ENCODE measurements at regions not wholly inside any gene's neighbourhood (a gene's known extent, or its start where the extent isn't known, plus 50 kb on each side); places are given as distances from the start of the nearest gene placed in this dataset.
"Not testable (repeated sequence)": the region's sequence is repeated elsewhere in the genome, so short reads cannot be mapped to it uniquely, and the experiment has no call there.

DNA sequence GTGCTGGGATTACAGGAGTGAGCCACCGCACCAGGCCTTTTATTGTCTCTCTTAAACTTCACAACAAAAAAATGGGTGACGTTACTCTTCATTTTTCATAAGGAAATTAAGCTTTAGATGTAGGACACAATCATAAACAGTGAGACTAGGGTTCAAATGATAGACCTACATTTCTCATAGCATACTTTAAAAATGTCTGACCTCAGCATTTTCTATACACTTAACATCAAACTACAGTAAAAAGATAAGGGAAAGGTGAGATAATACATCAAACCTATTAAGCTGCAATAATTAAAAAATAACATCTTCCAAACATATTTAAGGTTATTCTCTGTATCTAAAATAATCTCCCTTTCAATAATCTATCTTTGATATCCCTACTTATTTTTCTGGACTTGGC, 914.2 kb downstream of the FAM181B start:
- POLR2A ChIA-PET, result no interaction called here
- TF ChIP-seq SP1 (IDR thresholded peaks at IDR 0.05) (no peak), FOXM1 (IDR thresholded peaks at IDR 0.05; ENCODE audit: borderline replicate concordance) (no peak), CTBP1 (IDR thresholded peaks at IDR 0.05; ENCODE audit: borderline replicate concordance) (no peak), BHLHE40 (IDR thresholded peaks at IDR 0.05; ENCODE audit: borderline replicate concordance) (no peak), SUZ12 (IDR thresholded peaks at IDR 0.05) (no peak), HDGF (IDR thresholded peaks at IDR 0.05; ENCODE audit: borderline replicate concordance) (no peak), NFRKB (IDR thresholded peaks at IDR 0.05) (no peak), TARDBP (IDR thresholded peaks at IDR 0.05) (no peak), LEF1 (IDR thresholded peaks at IDR 0.05; ENCODE audit: borderline replicate concordance) (no peak), ELF4 (IDR thresholded peaks at IDR 0.05) (no peak), FOXK2 (IDR thresholded peaks at IDR 0.05) (no peak), ZNF384 (IDR thresholded peaks at IDR 0.05) (no peak), FOXA1 (IDR thresholded peaks at IDR 0.05) (no peak), L3MBTL2 (conservative IDR thresholded peaks at IDR 0.05) (no peak), ARNT (IDR thresholded peaks at IDR 0.05) (no peak)
- TF ChIP-seq, protein P1, sequence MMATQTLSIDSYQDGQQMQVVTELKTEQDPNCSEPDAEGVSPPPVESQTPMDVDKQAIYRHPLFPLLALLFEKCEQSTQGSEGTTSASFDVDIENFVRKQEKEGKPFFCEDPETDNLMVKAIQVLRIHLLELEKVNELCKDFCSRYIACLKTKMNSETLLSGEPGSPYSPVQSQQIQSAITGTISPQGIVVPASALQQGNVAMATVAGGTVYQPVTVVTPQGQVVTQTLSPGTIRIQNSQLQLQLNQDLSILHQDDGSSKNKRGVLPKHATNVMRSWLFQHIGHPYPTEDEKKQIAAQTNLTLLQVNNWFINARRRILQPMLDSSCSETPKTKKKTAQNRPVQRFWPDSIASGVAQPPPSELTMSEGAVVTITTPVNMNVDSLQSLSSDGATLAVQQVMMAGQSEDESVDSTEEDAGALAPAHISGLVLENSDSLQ (IDR thresholded peaks at IDR 0.05), result no peak
- CTCF ChIA-PET, result no interaction called here
- no peak for DNase-seq (ENCODE audit: extremely low spot score)

DNA sequence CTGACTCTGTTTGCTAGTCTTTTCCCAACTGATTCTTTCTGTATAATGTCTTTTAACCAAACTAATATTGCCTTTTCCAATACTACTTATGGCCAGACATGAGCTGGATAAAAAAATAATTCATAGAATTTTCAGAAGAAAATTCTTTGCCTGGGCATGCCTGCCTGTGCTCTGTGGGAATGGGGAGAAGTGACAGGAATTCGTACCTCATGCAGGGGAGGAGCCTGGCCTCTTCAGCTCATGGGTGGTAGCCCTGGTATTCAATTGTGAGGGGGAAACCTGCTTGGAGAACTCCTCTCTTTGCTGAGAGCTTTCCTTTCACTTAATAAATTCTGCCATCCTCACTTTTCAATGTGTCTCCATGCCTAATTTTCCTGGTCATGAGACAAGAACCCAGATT, 928.8 kb downstream of the FAM181B start:
- CTCF ChIA-PET, result no interaction called here
- DNase-seq (ENCODE audit: extremely low spot score), result no peak
- TF ChIP-seq NFRKB (IDR thresholded peaks at IDR 0.05) (no peak), CTBP1 (IDR thresholded peaks at IDR 0.05; ENCODE audit: borderline replicate concordance) (no peak), FOXM1 (IDR thresholded peaks at IDR 0.05; ENCODE audit: borderline replicate concordance) (no peak), BHLHE40 (IDR thresholded peaks at IDR 0.05; ENCODE audit: borderline replicate concordance) (no peak)
- POLR2A ChIA-PET, result no interaction called here

DNA sequence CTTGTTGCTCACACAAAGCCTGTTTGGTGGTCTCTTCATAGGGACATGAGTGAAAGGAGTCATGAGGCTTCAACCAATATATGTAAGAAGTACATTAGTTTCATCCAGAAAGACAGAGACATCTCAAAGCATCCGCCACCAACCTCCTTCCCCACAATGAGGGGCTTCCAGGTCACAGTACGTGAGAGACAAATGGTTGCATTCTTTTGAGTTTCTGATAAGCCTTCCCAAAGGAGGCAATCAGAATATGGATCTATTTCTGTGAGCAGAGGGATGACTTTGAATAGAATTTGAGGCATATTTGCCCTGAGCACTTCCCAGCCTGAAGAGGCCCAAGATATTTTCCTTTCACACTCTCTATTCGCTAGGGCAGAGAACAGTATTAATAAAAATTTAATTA, 931.1 kb downstream of the FAM181B start:
- CTCF ChIA-PET, result no interaction called here
- no peak for TF ChIP-seq FOXA1 (IDR thresholded peaks at IDR 0.05)
- no peak for TF ChIP-seq ARNT (IDR thresholded peaks at IDR 0.05)
- no peak for TF ChIP-seq NFRKB (IDR thresholded peaks at IDR 0.05)
- TF ChIP-seq, protein P1 (IDR thresholded peaks at IDR 0.05), result no peak
- TF ChIP-seq TARDBP (IDR thresholded peaks at IDR 0.05), result no peak
- TF ChIP-seq ELF4 (IDR thresholded peaks at IDR 0.05), result no peak
- no peak for TF ChIP-seq BHLHE40 (IDR thresholded peaks at IDR 0.05; ENCODE audit: borderline replicate concordance)
- no peak for TF ChIP-seq ZNF384 (IDR thresholded peaks at IDR 0.05)
- no peak for TF ChIP-seq LEF1 (IDR thresholded peaks at IDR 0.05; ENCODE audit: borderline replicate concordance)
- TF ChIP-seq FOXM1 (IDR thresholded peaks at IDR 0.05; ENCODE audit: borderline replicate concordance), result no peak
- no peak for TF ChIP-seq CTBP1 (IDR thresholded peaks at IDR 0.05; ENCODE audit: borderline replicate concordance)
- TF ChIP-seq SP1 (IDR thresholded peaks at IDR 0.05), result no peak
- no peak for TF ChIP-seq L3MBTL2 (conservative IDR thresholded peaks at IDR 0.05)
- TF ChIP-seq FOXK2 (IDR thresholded peaks at IDR 0.05), result no peak
- no peak for DNase-seq (ENCODE audit: extremely low spot score)
- POLR2A ChIA-PET, result no interaction called here

DNA sequence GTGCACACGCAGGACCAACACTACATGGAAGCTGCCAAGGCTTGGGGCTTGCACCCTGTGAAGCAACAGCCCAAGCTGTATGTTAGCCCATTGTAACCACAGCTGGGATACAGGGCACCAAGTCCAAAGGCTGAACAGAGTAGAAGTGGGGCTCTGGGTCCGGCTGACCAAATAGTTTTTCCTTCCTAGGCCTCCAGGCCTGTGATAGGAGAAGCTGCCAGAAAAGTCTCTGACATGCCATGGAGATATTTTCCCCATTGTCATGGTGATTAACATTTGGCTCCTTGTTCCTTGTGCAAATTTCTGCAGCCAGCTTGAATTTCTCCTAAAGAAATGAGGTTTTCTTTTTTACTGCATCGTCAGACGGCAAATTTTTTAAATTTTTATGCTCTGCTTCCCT, 941.2 kb downstream of the FAM181B start:
- POLR2A ChIA-PET, result no interaction called here

DNA sequence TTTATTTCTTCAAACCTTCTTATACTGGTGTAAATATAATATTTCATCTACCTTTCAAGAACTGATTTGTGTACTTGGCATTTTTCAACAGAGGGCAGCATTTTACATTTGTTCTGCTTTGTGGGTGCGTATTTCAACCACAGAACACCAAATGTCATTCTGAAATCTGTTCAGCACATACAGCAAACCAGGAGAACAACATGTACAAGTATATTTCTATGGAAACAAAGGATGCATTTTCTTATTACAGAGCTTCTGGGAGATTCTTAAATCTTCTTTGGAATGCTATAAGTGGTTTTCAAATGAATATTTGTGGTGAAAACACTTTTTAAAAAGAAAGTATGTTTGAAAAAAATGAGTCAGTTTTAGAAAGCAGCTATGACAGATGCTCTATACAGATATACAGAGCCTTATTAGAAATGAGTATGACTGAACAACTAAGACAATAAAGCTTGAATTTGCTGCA, 946.0 kb downstream of the FAM181B start:
- no peak for DNase-seq (ENCODE audit: extremely low spot score)
- no peak for TF ChIP-seq FOXM1 (IDR thresholded peaks at IDR 0.05; ENCODE audit: borderline replicate concordance)
- no peak for TF ChIP-seq ELF4 (IDR thresholded peaks at IDR 0.05)
- TF ChIP-seq FOXK2 (IDR thresholded peaks at IDR 0.05), result no peak
- no peak for TF ChIP-seq TARDBP (IDR thresholded peaks at IDR 0.05)
- TF ChIP-seq SP1 (IDR thresholded peaks at IDR 0.05), result no peak
- no peak for TF ChIP-seq BHLHE40 (IDR thresholded peaks at IDR 0.05; ENCODE audit: borderline replicate concordance)
- TF ChIP-seq SUZ12 (IDR thresholded peaks at IDR 0.05), result no peak
- TF ChIP-seq NFRKB (IDR thresholded peaks at IDR 0.05), result no peak
- TF ChIP-seq ARNT (IDR thresholded peaks at IDR 0.05), result no peak
- TF ChIP-seq ZNF384 (IDR thresholded peaks at IDR 0.05), result no peak
- TF ChIP-seq L3MBTL2 (conservative IDR thresholded peaks at IDR 0.05), result no peak
- no peak for TF ChIP-seq LEF1 (IDR thresholded peaks at IDR 0.05; ENCODE audit: borderline replicate concordance)
- CTCF ChIA-PET, result interaction anchor here (0.6 kb wide), 1 partner anchor 254 kb away, joined by 3 read pairs; no protein-coding TSS in a partner anchor
- POLR2A ChIA-PET, result no interaction called here

More for the DNA sequence above, 941.2 kb downstream of the FAM181B start:
- TF ChIP-seq, protein P1 (IDR thresholded peaks at IDR 0.05), result no peak
- no peak for TF ChIP-seq HDGF (IDR thresholded peaks at IDR 0.05; ENCODE audit: borderline replicate concordance)
- TF ChIP-seq ARNT (IDR thresholded peaks at IDR 0.05), result no peak
- TF ChIP-seq FOXM1 (IDR thresholded peaks at IDR 0.05; ENCODE audit: borderline replicate concordance), result no peak
- TF ChIP-seq ELF4 (IDR thresholded peaks at IDR 0.05), result no peak
- TF ChIP-seq SUZ12 (IDR thresholded peaks at IDR 0.05), result no peak
- no peak for TF ChIP-seq ZNF384 (IDR thresholded peaks at IDR 0.05)
- TF ChIP-seq FOXK2 (IDR thresholded peaks at IDR 0.05), result no peak
- no peak for TF ChIP-seq SP1 (IDR thresholded peaks at IDR 0.05)
- TF ChIP-seq CTBP1 (IDR thresholded peaks at IDR 0.05; ENCODE audit: borderline replicate concordance), result no peak
- no peak for TF ChIP-seq NFRKB (IDR thresholded peaks at IDR 0.05)
- no peak for TF ChIP-seq BHLHE40 (IDR thresholded peaks at IDR 0.05; ENCODE audit: borderline replicate concordance)
- no peak for TF ChIP-seq FOXA1 (IDR thresholded peaks at IDR 0.05)
- TF ChIP-seq LEF1 (IDR thresholded peaks at IDR 0.05; ENCODE audit: borderline replicate concordance), result no peak
- TF ChIP-seq L3MBTL2 (conservative IDR thresholded peaks at IDR 0.05), result no peak
- no peak for DNase-seq (ENCODE audit: extremely low spot score)
- CTCF ChIA-PET, result no interaction called here

DNA sequence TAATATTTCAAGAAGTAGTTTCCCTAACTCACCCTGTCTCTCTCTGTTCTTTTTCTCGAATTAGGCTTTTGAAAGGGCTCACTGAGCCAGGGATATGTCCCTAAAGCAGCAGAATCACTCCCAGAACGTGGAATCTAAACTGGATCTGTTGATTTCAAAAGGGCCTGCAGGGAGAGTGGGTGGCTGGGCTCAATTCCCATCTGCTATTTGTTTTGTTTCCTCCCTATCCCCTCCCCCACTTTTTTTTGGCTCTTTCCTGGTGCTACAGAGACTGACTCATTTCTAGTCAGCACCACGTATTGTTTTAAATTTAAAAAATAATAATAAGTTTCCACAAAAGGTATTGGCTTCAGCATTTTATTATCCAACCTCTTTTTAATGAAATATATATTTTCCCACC, 961.5 kb downstream of the FAM181B start:
- POLR2A ChIA-PET, result no interaction called here
- no peak for DNase-seq (ENCODE audit: extremely low spot score)
- CTCF ChIA-PET, result no interaction called here
- TF ChIP-seq HDGF (IDR thresholded peaks at IDR 0.05; ENCODE audit: borderline replicate concordance) (no peak), ZNF384 (IDR thresholded peaks at IDR 0.05) (no peak), TARDBP (IDR thresholded peaks at IDR 0.05) (no peak), ELF4 (IDR thresholded peaks at IDR 0.05) (no peak), CTBP1 (IDR thresholded peaks at IDR 0.05; ENCODE audit: borderline replicate concordance) (no peak), FOXA1 (IDR thresholded peaks at IDR 0.05) (no peak), L3MBTL2 (conservative IDR thresholded peaks at IDR 0.05) (no peak), SUZ12 (IDR thresholded peaks at IDR 0.05) (no peak), SP1 (IDR thresholded peaks at IDR 0.05) (no peak), ARNT (IDR thresholded peaks at IDR 0.05) (no peak), BHLHE40 (IDR thresholded peaks at IDR 0.05; ENCODE audit: borderline replicate concordance) (no peak), FOXK2 (IDR thresholded peaks at IDR 0.05) (no peak), LEF1 (IDR thresholded peaks at IDR 0.05; ENCODE audit: borderline replicate concordance) (no peak), NFRKB (IDR thresholded peaks at IDR 0.05) (no peak)
- TF ChIP-seq, protein P1 (IDR thresholded peaks at IDR 0.05), result no peak

DNA sequence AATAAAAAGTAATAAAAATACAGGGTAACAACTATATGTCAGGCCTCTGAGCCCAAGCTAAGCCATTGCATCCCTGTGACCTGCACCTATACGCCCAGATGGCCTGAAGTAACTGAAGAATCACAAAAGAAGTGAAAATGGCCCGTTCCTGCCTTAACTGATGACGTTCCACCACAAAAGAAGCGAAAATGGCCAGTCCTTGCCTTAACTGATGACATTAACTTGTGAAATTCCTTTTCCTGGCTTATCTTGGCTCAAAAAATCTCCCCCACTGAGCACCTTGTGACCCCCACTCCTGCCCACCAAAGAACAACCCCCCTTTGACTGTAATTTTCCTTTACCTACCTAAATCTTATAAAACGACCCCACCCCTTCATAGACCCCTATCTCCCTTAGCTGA, 963.8 kb downstream of the FAM181B start:
- CTCF ChIA-PET; DNase-seq (ENCODE audit: extremely low spot score); POLR2A ChIA-PET: not testable (repeated sequence)
